WTC11 (cell line): ENCODE measurements at regions not wholly inside any gene's neighbourhood (a gene's known extent, or its start where the extent isn't known, plus 50 kb on each side); places are given as distances from the start of the nearest gene placed in this dataset.

Source experiments
- ATAC-seq: fragments of 200-7000 bp; cut with Tn5 transposase; 2 replicates; pipeline ENCODE4 v1.10.0; 2021; ENCODE audit warnings: mild to moderate bottlenecking, moderate library complexity
- CTCF ChIA-PET: fragments of 300-600 bp; sonication (Branson Sonifier 250); formaldehyde crosslinking; loops from one replicate; lab custom pipeline; 2021; ENCODE audit warnings: antibody characterized with exemption; lab: Charles Lee
- POLR2A ChIA-PET: fragments of 350-600 bp; sonication (Branson Sonifier 250); formaldehyde crosslinking; loops from one replicate; lab custom pipeline; 2021; ENCODE audit warnings: antibody characterized with exemption; lab: Charles Lee
- DNase-seq: peaks from one replicate; pipeline ENCODE4 v3.0.0; 2021; ENCODE audit warnings: low spot score
- H3K27ac Mint-ChIP-seq: 2 replicates; pipeline ENCODE4 v1.8.0; 2021; ENCODE audit warnings: mixed read lengths
- H3K27me3 Mint-ChIP-seq: 2 replicates; pipeline ENCODE4 v1.8.0; 2021; ENCODE audit warnings: low read depth, mild to moderate bottlenecking, moderate library complexity, mixed read lengths
- H3K36me3 Mint-ChIP-seq: 2 replicates; pipeline ENCODE4 v1.8.0; 2021; ENCODE audit warnings: mixed read lengths
- H3K4me1 Mint-ChIP-seq: 2 replicates; pipeline ENCODE4 v1.8.0; 2022; ENCODE audit warnings: mixed read lengths
- H3K4me3 Mint-ChIP-seq: 2 replicates; pipeline ENCODE4 v1.8.0; 2021; ENCODE audit warnings: mild to moderate bottlenecking, moderate library complexity, mixed read lengths
- H3K9me3 Mint-ChIP-seq: 2 replicates; pipeline ENCODE4 v1.8.0; 2021; ENCODE audit warnings: mixed read lengths
- CREB1 ChIP-seq: sonication (generic); formaldehyde crosslinking; IDR thresholded peaks from 2 replicates; pipeline ENCODE4 v1.8.0; 2023; ENCODE audit warnings: mild to moderate bottlenecking, missing genetic modification reagents
- ELF4 ChIP-seq: sonication (generic); formaldehyde crosslinking; IDR thresholded peaks from 2 replicates; pipeline ENCODE4 v1.8.1; 2022; ENCODE audit warnings: low read depth, mild to moderate bottlenecking, moderate library complexity, missing genetic modification reagents
- ETV6 ChIP-seq: sonication (generic); formaldehyde crosslinking; IDR thresholded peaks from 2 replicates; pipeline ENCODE4 v1.8.1; 2022; ENCODE audit warnings: mild to moderate bottlenecking, missing genetic modification reagents
- FOXP1 ChIP-seq: sonication (generic); formaldehyde crosslinking; IDR thresholded peaks from 2 replicates; pipeline ENCODE4 v1.8.0; 2022; ENCODE audit warnings: missing genetic modification reagents, mild to moderate bottlenecking, moderate library complexity, borderline replicate concordance
- HMGA2 ChIP-seq: fragments of 250-450 bp; sonication (Bioruptor Pico); IDR thresholded peaks from 2 replicates; pipeline ENCODE4 v1.4.0; 2021; ENCODE audit warnings: mild to moderate bottlenecking, moderate library complexity
- NR3C1 ChIP-seq: sonication (generic); formaldehyde crosslinking; conservative IDR thresholded peaks from 2 replicates; pipeline ENCODE4 v1.8.1; 2023; ENCODE audit warnings: low read depth, mild to moderate bottlenecking, missing genetic modification reagents
- SMAD3 ChIP-seq: sonication (generic); formaldehyde crosslinking; IDR thresholded peaks from 2 replicates; pipeline ENCODE4 v1.8.0; 2022; ENCODE audit warnings: missing genetic modification reagents, mild to moderate bottlenecking, borderline replicate concordance
- SOX15 ChIP-seq: fragments of 250-450 bp; sonication (Bioruptor Pico); IDR thresholded peaks from 2 replicates; pipeline ENCODE4 v1.9.0; 2021; ENCODE audit warnings: mild to moderate bottlenecking
- ZNF416 ChIP-seq: fragments of 250-450 bp; sonication (Bioruptor Pico); IDR thresholded peaks from 2 replicates; pipeline ENCODE4 v1.9.0; 2021; ENCODE audit warnings: mild to moderate bottlenecking, inconsistent platforms
- TF ChIP-seq, protein P1 (sequence below): sonication (generic); formaldehyde crosslinking; conservative IDR thresholded peaks from 2 replicates; pipeline ENCODE4 v1.8.1; 2022; ENCODE audit warnings: mild to moderate bottlenecking, missing genetic modification reagents
- TF ChIP-seq, protein P2 (sequence below): sonication (generic); formaldehyde crosslinking; IDR thresholded peaks from 2 replicates; pipeline ENCODE4 v1.8.1; 2022; ENCODE audit warnings: low read depth, mild to moderate bottlenecking, moderate library complexity, missing genetic modification reagents, borderline replicate concordance
- TF ChIP-seq, protein P3 (sequence below): sonication (generic); formaldehyde crosslinking; IDR thresholded peaks from 2 replicates; pipeline ENCODE4 v1.8.0; 2023; ENCODE audit warnings: missing genetic modification reagents
- TF ChIP-seq, protein P4 (sequence below): sonication (generic); formaldehyde crosslinking; IDR thresholded peaks from 2 replicates; pipeline ENCODE4 v1.8.1; 2023; ENCODE audit warnings: mild to moderate bottlenecking, missing genetic modification reagents
- TF ChIP-seq, protein P5 (sequence below): fragments of 250-450 bp; sonication (Bioruptor Pico); IDR thresholded peaks from 2 replicates; pipeline ENCODE4 v1.8.0; 2021; ENCODE audit warnings: mild to moderate bottlenecking
- TF ChIP-seq, protein P6 (sequence below): sonication (generic); formaldehyde crosslinking; IDR thresholded peaks from 2 replicates; pipeline ENCODE4 v1.8.0; 2022; ENCODE audit warnings: mild to moderate bottlenecking, missing genetic modification reagents
- TF ChIP-seq, protein P7 (sequence below): sonication (generic); formaldehyde crosslinking; IDR thresholded peaks from 2 replicates; pipeline ENCODE4 v1.8.1; 2022; ENCODE audit warnings: missing genetic modification reagents, borderline replicate concordance

DNA sequence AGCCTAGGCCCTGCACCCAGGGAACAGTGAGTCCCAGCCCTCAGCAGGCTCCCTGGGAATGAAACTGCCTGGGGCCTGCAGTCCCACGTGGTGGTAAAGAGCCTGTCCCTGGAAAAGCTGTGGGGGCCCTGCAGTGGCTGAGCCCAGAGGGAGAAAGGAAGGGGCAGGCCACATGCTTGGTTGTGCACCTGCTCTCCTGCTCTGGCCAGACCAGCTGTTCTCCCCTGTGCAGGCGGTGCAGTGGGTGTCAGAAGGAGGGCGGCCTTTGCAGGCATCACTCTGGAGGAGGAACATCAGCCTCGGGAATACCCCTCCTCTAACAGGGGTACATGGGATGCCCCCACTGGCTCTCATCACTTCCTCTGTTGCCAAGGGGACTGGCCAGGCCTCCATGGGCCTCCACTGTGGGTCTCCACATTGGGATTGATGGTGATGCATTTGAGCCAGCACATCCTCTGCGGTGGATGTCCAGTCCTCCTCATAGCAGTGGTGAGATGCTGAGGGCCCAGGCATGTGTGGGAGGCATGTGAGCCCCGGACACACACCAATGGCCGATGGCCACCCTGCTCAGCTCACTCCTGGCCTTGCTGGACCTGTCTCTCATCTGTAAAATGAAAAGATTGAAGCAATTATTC, 690.4 kb downstream of the BRD1 start:
- H3K27ac Mint-ChIP-seq = no peak overlapping the region
- ATAC-seq = no peak

DNA sequence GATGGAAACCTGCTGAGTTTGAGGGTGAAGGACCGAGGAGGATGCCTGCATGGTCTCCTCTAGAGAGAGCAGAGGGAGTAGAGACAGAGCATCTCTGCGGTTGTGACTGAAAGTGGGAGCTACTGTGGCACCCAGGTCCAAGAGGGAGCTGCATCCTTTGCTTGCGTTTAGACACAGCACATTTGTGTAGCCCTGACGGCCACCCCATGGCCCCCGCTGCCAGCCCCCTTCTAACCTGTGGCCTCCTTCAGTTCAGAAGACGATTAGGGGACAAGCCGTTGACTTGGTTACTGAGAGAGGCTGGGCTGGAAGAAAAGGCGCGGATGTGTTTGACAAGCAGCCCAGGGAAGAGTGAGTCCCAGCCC, 690.9 kb downstream of the BRD1 start:
- no peak overlapping the region for H3K27ac Mint-ChIP-seq
- peaks cover 10% of the 10 kb centered on the region for H3K9me3 Mint-ChIP-seq
- no peak for DNase-seq
- no peak overlapping the region for H3K4me3 Mint-ChIP-seq
- ChIA-PET CTCF (no interaction called here), POLR2A (no interaction called here)
- no peak for ATAC-seq
- H3K4me1 Mint-ChIP-seq = peaks cover 12% of the 10 kb centered on the region; the same call in 1 of the 2 replicates
- no peaks in the 10 kb centered on the region for H3K36me3 Mint-ChIP-seq
- no peak for TF ChIP-seq NR3C1
- TF ChIP-seq ZNF416 (CRISPR knock-in tag) = no peak
- H3K27me3 Mint-ChIP-seq = no peaks in the 10 kb centered on the region

More for the DNA sequence above, 690.4 kb downstream of the BRD1 start:
- DNase-seq = no peak
- POLR2A ChIA-PET = no interaction called here
- H3K36me3 Mint-ChIP-seq = no peaks in the 10 kb centered on the region
- H3K27me3 Mint-ChIP-seq = no peaks in the 10 kb centered on the region
- no peak for TF ChIP-seq SOX15 (CRISPR knock-in tag)
- no peak for TF ChIP-seq ELF4 (CRISPR knock-in tag)
- TF ChIP-seq, protein P1, sequence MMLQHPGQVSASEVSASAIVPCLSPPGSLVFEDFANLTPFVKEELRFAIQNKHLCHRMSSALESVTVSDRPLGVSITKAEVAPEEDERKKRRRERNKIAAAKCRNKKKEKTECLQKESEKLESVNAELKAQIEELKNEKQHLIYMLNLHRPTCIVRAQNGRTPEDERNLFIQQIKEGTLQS (CRISPR knock-in tag) = no peak
- TF ChIP-seq CREB1 (CRISPR knock-in tag) = no peak
- TF ChIP-seq SMAD3 (CRISPR knock-in tag) = no peak
- TF ChIP-seq ZNF416 (CRISPR knock-in tag) = no peak
- TF ChIP-seq ETV6 = no peak
- TF ChIP-seq, protein P2, sequence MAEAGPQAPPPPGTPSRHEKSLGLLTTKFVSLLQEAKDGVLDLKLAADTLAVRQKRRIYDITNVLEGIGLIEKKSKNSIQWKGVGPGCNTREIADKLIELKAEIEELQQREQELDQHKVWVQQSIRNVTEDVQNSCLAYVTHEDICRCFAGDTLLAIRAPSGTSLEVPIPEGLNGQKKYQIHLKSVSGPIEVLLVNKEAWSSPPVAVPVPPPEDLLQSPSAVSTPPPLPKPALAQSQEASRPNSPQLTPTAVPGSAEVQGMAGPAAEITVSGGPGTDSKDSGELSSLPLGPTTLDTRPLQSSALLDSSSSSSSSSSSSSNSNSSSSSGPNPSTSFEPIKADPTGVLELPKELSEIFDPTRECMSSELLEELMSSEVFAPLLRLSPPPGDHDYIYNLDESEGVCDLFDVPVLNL = no peak
- TF ChIP-seq, protein P3, sequence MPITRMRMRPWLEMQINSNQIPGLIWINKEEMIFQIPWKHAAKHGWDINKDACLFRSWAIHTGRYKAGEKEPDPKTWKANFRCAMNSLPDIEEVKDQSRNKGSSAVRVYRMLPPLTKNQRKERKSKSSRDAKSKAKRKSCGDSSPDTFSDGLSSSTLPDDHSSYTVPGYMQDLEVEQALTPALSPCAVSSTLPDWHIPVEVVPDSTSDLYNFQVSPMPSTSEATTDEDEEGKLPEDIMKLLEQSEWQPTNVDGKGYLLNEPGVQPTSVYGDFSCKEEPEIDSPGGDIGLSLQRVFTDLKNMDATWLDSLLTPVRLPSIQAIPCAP (CRISPR knock-in tag) = no peak
- TF ChIP-seq, protein P4, sequence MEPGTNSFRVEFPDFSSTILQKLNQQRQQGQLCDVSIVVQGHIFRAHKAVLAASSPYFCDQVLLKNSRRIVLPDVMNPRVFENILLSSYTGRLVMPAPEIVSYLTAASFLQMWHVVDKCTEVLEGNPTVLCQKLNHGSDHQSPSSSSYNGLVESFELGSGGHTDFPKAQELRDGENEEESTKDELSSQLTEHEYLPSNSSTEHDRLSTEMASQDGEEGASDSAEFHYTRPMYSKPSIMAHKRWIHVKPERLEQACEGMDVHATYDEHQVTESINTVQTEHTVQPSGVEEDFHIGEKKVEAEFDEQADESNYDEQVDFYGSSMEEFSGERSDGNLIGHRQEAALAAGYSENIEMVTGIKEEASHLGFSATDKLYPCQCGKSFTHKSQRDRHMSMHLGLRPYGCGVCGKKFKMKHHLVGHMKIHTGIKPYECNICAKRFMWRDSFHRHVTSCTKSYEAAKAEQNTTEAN = no peak
- TF ChIP-seq HMGA2 (CRISPR knock-in tag) = no peak
- TF ChIP-seq, protein P5, sequence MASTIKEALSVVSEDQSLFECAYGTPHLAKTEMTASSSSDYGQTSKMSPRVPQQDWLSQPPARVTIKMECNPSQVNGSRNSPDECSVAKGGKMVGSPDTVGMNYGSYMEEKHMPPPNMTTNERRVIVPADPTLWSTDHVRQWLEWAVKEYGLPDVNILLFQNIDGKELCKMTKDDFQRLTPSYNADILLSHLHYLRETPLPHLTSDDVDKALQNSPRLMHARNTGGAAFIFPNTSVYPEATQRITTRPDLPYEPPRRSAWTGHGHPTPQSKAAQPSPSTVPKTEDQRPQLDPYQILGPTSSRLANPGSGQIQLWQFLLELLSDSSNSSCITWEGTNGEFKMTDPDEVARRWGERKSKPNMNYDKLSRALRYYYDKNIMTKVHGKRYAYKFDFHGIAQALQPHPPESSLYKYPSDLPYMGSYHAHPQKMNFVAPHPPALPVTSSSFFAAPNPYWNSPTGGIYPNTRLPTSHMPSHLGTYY (CRISPR knock-in tag) = no peak
- TF ChIP-seq, protein P6, sequence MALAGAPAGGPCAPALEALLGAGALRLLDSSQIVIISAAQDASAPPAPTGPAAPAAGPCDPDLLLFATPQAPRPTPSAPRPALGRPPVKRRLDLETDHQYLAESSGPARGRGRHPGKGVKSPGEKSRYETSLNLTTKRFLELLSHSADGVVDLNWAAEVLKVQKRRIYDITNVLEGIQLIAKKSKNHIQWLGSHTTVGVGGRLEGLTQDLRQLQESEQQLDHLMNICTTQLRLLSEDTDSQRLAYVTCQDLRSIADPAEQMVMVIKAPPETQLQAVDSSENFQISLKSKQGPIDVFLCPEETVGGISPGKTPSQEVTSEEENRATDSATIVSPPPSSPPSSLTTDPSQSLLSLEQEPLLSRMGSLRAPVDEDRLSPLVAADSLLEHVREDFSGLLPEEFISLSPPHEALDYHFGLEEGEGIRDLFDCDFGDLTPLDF (CRISPR knock-in tag) = no peak
- no peak for TF ChIP-seq FOXP1
- TF ChIP-seq, protein P7, sequence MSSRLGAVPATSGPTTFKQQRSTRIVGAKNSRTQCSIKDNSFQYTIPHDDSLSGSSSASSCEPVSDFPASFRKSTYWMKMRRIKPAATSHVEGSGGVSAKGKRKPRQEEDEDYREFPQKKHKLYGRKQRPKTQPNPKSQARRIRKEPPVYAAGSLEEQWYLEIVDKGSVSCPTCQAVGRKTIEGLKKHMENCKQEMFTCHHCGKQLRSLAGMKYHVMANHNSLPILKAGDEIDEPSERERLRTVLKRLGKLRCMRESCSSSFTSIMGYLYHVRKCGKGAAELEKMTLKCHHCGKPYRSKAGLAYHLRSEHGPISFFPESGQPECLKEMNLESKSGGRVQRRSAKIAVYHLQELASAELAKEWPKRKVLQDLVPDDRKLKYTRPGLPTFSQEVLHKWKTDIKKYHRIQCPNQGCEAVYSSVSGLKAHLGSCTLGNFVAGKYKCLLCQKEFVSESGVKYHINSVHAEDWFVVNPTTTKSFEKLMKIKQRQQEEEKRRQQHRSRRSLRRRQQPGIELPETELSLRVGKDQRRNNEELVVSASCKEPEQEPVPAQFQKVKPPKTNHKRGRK (CRISPR knock-in tag) = no peak
- TF ChIP-seq, all 79 proteins: peak for 0
- CTCF ChIA-PET = no interaction called here
- H3K9me3 Mint-ChIP-seq = peaks cover 10% of the 10 kb centered on the region
- peaks cover 12% of the 10 kb centered on the region; the same call in 1 of the 2 replicates for H3K4me1 Mint-ChIP-seq
- no peak overlapping the region for H3K4me3 Mint-ChIP-seq
